ENCODE measurements at regions not wholly inside any gene's neighbourhood (a gene's known extent, or its start where the extent isn't known, plus 50 kb on each side); places are given as distances from the start of the nearest gene placed in this dataset.
A peak's percentile ranks its signal among the peaks of the same experiment; 100 is the strongest.
"Not testable (repeated sequence)": the region's sequence is repeated elsewhere in the genome, so short reads cannot be mapped to it uniquely, and the experiment has no call there.

DNA sequence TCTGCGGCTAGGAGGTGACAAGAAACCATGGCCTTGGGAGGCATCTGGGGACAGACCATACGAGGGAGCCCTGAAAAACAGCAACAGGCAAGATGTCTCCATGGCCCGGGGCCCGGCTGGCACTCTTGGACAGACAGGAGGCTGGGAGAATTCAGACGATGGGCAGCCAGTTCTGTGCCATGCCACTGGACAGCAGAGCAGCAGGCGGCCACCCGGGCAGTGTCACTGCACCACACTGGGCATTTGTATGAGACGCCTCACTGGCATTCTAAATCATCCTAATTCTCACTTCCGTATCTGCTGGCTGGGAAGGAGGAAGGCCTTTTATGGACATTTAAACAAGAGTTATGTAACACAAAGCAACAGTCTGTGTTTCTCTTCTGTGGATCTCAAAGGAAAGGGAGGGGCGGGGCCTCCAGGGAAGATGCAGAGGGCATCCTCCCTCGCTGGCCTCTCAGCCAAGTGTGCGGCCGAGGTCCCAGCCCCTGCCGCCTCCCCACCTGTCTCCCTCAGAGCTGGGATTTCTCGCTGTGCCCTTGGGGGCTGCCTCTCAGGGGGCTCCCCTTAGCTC lies 350.3 kb downstream of the SHANK2 start:
- Histone ChIP-seq H3K4me3 (no peak overlapping the region), H3K27ac (no peak overlapping the region), H3K27me3 (peaks cover 0 to 19% of the 10 kb centered on the region in 2 donors), H3K36me3 (no peaks in the 10 kb centered on the region), H3K9me3 (peaks cover 0 to 21% (median 5%) of the 10 kb centered on the region in 3 donors), H3K4me1 (no peaks in the 10 kb centered on the region)
- TF ChIP-seq, protein P1, sequence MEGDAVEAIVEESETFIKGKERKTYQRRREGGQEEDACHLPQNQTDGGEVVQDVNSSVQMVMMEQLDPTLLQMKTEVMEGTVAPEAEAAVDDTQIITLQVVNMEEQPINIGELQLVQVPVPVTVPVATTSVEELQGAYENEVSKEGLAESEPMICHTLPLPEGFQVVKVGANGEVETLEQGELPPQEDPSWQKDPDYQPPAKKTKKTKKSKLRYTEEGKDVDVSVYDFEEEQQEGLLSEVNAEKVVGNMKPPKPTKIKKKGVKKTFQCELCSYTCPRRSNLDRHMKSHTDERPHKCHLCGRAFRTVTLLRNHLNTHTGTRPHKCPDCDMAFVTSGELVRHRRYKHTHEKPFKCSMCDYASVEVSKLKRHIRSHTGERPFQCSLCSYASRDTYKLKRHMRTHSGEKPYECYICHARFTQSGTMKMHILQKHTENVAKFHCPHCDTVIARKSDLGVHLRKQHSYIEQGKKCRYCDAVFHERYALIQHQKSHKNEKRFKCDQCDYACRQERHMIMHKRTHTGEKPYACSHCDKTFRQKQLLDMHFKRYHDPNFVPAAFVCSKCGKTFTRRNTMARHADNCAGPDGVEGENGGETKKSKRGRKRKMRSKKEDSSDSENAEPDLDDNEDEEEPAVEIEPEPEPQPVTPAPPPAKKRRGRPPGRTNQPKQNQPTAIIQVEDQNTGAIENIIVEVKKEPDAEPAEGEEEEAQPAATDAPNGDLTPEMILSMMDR (IDR thresholded peaks at IDR 0.05): no peak
- intact Hi-C loops (cut with DNase I; ENCODE audit: low total_unique reads): no loop called here
- no peak for DNase-seq

- H3K27ac ChIP-seq: not testable (repeated sequence)
Observed at GRCh38 chr11:70903229-70903628, 349.1 kb downstream of the SHANK2 start.

GRCh38 chr11:70906101-70906500 lies 346.3 kb downstream of the SHANK2 start:
- Histone ChIP-seq H3K27ac (no peak overlapping the region), H3K36me3 (no peaks in the 10 kb centered on the region), H3K4me3 (no peak overlapping the region), H3K9me3 (no peaks in the 10 kb centered on the region), H3K4me1 (no peaks in the 10 kb centered on the region), H3K27me3 (peaks cover 0 to 28% of the 10 kb centered on the region in 2 donors)
- intact Hi-C loops (cut with DNase I; ENCODE audit: low total_unique reads): no loop called here
- no peak for DNase-seq
- TF ChIP-seq, protein P1 (IDR thresholded peaks at IDR 0.05): no peak

More at GRCh38 chr11:70903229-70903628, 349.1 kb downstream of the SHANK2 start:
- intact Hi-C loops (cut with DNase I; ENCODE audit: low total_unique reads); H3K36me3 ChIP-seq; H3K4me3 ChIP-seq; H3K4me1 ChIP-seq; H3K9me3 ChIP-seq; DNase-seq: not testable (repeated sequence)
- H3K27me3 ChIP-seq: peaks cover 0 to 21% of the 10 kb centered on the region in 2 donors

- no peaks in the 10 kb centered on the region for H3K4me1 ChIP-seq
- no peak overlapping the region for H3K27ac ChIP-seq
- TF ChIP-seq, protein P1 (IDR thresholded peaks at IDR 0.05): no peak
- intact Hi-C loops (cut with DNase I; ENCODE audit: low total_unique reads): no loop called here
- H3K4me3 ChIP-seq: no peak overlapping the region
- H3K36me3 ChIP-seq: no peaks in the 10 kb centered on the region
- H3K9me3 ChIP-seq: no peaks in the 10 kb centered on the region
- peak in 1 of 2 donors; percentile 54 for DNase-seq
- peaks cover 0 to 16% of the 10 kb centered on the region in 2 donors for H3K27me3 ChIP-seq
Observed at GRCh38 chr11:70908223-70908622, 344.2 kb downstream of the SHANK2 start.

- H3K27ac ChIP-seq: no peak overlapping the region
- peak in 1 of 2 donors; percentile 12 for DNase-seq
- intact Hi-C loops (cut with DNase I; ENCODE audit: low total_unique reads): no loop called here
- H3K4me3 ChIP-seq: no peak overlapping the region
- no peaks in the 10 kb centered on the region for H3K9me3 ChIP-seq
- H3K36me3 ChIP-seq: no peaks in the 10 kb centered on the region
- peaks cover 0 to 5% (median 0%) of the 10 kb centered on the region in 4 donors for H3K4me1 ChIP-seq
- TF ChIP-seq, protein P1 (IDR thresholded peaks at IDR 0.05): no peak
- peaks cover 0 to 17% of the 10 kb centered on the region in 2 donors for H3K27me3 ChIP-seq
Observed at GRCh38 chr11:70910835-70911234, 341.5 kb downstream of the SHANK2 start.

DNA sequence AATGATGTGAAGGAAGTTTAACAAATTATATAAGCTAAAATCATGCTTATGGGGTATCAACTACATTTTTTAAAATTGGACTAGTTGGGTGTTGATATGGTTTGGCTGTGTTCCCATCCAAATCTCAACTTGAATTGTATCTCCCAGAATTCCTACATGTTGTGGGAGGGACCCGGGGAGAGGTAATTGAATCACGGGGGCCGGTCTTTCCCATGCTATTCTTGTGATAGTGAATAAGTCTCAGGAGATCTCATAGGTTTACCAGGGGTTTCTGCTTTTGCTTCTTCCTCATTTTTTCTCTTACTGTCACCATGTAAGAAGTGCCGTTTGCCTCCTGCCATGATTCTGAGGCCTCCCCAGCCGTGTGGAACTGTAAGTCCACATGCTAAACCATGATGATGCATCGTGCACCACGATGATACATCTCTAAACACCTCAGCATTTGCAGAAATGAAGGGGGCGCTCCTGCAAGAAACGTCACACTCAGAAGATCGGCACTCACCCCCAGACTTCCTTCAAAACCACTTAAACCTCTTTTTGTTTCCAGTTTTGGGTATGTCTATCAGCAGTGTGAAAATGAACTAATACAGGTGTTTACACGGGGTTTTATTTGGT lies 340.0 kb downstream of the SHANK2 start:
- H3K27me3 ChIP-seq: peaks cover 0 to 15% of the 10 kb centered on the region in 2 donors
- peaks cover 0 to 5% (median 0%) of the 10 kb centered on the region in 4 donors for H3K4me1 ChIP-seq
- no peak for DNase-seq
- intact Hi-C loops (cut with DNase I; ENCODE audit: low total_unique reads): no loop called here
- H3K27ac ChIP-seq: no peak overlapping the region
- no peaks in the 10 kb centered on the region for H3K9me3 ChIP-seq
- H3K36me3 ChIP-seq: no peaks in the 10 kb centered on the region
- H3K4me3 ChIP-seq: no peak overlapping the region
- TF ChIP-seq, protein P1 (IDR thresholded peaks at IDR 0.05): no peak
